ENCODE measurements at regions not wholly inside any gene's neighbourhood (a gene's known extent, or its start where the extent isn't known, plus 50 kb on each side); places are given as distances from the start of the nearest gene placed in this dataset.

GRCh38 chr4:45741897-45742296, 382.0 kb downstream of the GABRG1 start:
- no peak overlapping the region for H4K5ac ChIP-seq (ENCODE audit: low read depth, low read length)
- H3K27ac ChIP-seq (ENCODE audit: insufficient read depth, low read length) = no peak overlapping the region
- no peak overlapping the region for H3K4me3 ChIP-seq (ENCODE audit: insufficient read depth, low read depth, low read length)
- no peaks in the 10 kb centered on the region for H4K20me1 ChIP-seq (ENCODE audit: insufficient read depth, low read length)
- H3K18ac ChIP-seq (ENCODE audit: low read depth, low read length) = no peak overlapping the region
- in situ Hi-C loops (cut with MboI; ENCODE audit: low sequenced_read_pairs) (no loop called here), dilution Hi-C loops (cut with HindIII; ENCODE audit: low sequenced_read_pairs, unreplicated experiment) (no loop called here), intact Hi-C loops (cut with micrococcal nuclease) (no loop called here)
- TF ChIP-seq CHD1 (IDR thresholded peaks at IDR 0.05; ENCODE audit: low read depth, low read length) (no peak), RFX5 (IDR thresholded peaks at IDR 0.05; ENCODE audit: low read depth, low read length) (no peak), MAFK (IDR thresholded peaks at IDR 0.05; ENCODE audit: low read depth, low read length) (no peak), FOS (IDR thresholded peaks at IDR 0.05; ENCODE audit: low read depth, low read length) (no peak), NFE2L2 (IDR thresholded peaks at IDR 0.05; ENCODE audit: low read depth, low read length) (no peak), USF2 (IDR thresholded peaks at IDR 0.05; ENCODE audit: low read depth, low read length) (no peak), BHLHE40 (IDR thresholded peaks at IDR 0.05; ENCODE audit: low read depth, low read length) (no peak), RAD21 (IDR thresholded peaks at IDR 0.05; ENCODE audit: low read length) (no peak), CEBPB (IDR thresholded peaks at IDR 0.05; ENCODE audit: low read depth, low read length) (no peak), MXI1 (IDR thresholded peaks at IDR 0.05; ENCODE audit: borderline replicate concordance, low read depth, low read length) (no peak), SMC3 (IDR thresholded peaks at IDR 0.05; ENCODE audit: low read depth, low read length) (no peak), CTCF (conservative IDR thresholded peaks at IDR 0.05; ENCODE audit: low read depth, low read length) (no peak), POLR2A (IDR thresholded peaks at IDR 0.05; ENCODE audit: low read depth, low read length) (no peak), MAZ (IDR thresholded peaks at IDR 0.05; ENCODE audit: borderline replicate concordance, low read depth, low read length) (no peak), RCOR1 (IDR thresholded peaks at IDR 0.05; ENCODE audit: insufficient replicate concordance, low read length) (no peak), ELK1 (IDR thresholded peaks at IDR 0.05; ENCODE audit: borderline replicate concordance, low read depth, low read length) (no peak)
- no peaks in the 10 kb centered on the region for H3K27me3 ChIP-seq (ENCODE audit: control insufficient read depth, insufficient read depth, low read length)
- no peak overlapping the region for H3K4ac ChIP-seq (ENCODE audit: low read depth, low read length)
- no peak overlapping the region for H3K14ac ChIP-seq (replicated peaks; ENCODE audit: low read depth, low read length)
- no peak overlapping the region for H2BK5ac ChIP-seq (ENCODE audit: low read depth, low read length, poor library complexity, severe bottlenecking)
- ATAC-seq (ENCODE audit: low read depth) = no peak
- no peak overlapping the region for H2AK5ac ChIP-seq (ENCODE audit: low read depth, low read length)
- no peak overlapping the region for H2BK15ac ChIP-seq (ENCODE audit: low read depth, low read length)
- DNase-seq = no peak
- H3K36me3 ChIP-seq (ENCODE audit: control insufficient read depth, insufficient read depth, low read length) = no peaks in the 10 kb centered on the region
- H3K9me3 ChIP-seq (ENCODE audit: control insufficient read depth, insufficient read depth, low read length) = peaks cover 2% of the 10 kb centered on the region; the same call in 1 of the 2 replicates
- H4K91ac ChIP-seq (ENCODE audit: insufficient read depth, low read depth, low read length) = no peak overlapping the region
- no peak overlapping the region for H2BK20ac ChIP-seq (ENCODE audit: low read depth, low read length)
- H2AK9ac ChIP-seq (replicated peaks; ENCODE audit: low read depth, low read length, poor library complexity) = no peak overlapping the region
- POLR2A ChIA-PET (ENCODE audit: unreplicated experiment) = no interaction called here
- H3K9ac ChIP-seq (ENCODE audit: low read depth, low read length) = no peak overlapping the region
- H3K79me1 ChIP-seq (ENCODE audit: low read depth in 1 of 2, low read length in 2 of 2) = no peaks in the 10 kb centered on the region
- no peak overlapping the region for H2AFZ ChIP-seq (replicated peaks; ENCODE audit: low read length, poor library complexity)
- BruUV-seq (replicated peaks) = no TSS peak
- CTCF ChIA-PET = interaction anchor here (0.6 kb wide), 1 partner anchor 18 kb away, joined by 3 read pairs; no protein-coding TSS in a partner anchor
- no peak overlapping the region for H3K23ac ChIP-seq (ENCODE audit: low read depth, low read length)
- H4K8ac ChIP-seq (ENCODE audit: low read depth in 2 of 2, low read length in 2 of 2) = no peak overlapping the region
- no peak overlapping the region for H2BK120ac ChIP-seq (ENCODE audit: low read depth, low read length)
- H3K9me1 ChIP-seq (ENCODE audit: insufficient read depth, low read length) = no peaks in the 10 kb centered on the region
- WGBS, 2 experiments (ENCODE audit: extremely low coverage in 2 of 2, insufficient read length in 1 of 2) = no CpG with 5 or more reads among the region's 1 CpG
- no peaks in the 10 kb centered on the region for H3K4me1 ChIP-seq (ENCODE audit: control insufficient read depth, insufficient read depth, low read length)
- no peak overlapping the region for H3K4me2 ChIP-seq (ENCODE audit: low read depth, low read length)
- H3K56ac ChIP-seq (ENCODE audit: extremely low read depth, insufficient read depth, low read length) = no peak overlapping the region

All from IMR-90 (cell line).